ENCODE measurements at regions not wholly inside any gene's neighbourhood (a gene's known extent, or its start where the extent isn't known, plus 50 kb on each side); places are given as distances from the start of the nearest gene placed in this dataset.
A peak's percentile ranks its signal among the peaks of the same experiment; 100 is the strongest.

DNA sequence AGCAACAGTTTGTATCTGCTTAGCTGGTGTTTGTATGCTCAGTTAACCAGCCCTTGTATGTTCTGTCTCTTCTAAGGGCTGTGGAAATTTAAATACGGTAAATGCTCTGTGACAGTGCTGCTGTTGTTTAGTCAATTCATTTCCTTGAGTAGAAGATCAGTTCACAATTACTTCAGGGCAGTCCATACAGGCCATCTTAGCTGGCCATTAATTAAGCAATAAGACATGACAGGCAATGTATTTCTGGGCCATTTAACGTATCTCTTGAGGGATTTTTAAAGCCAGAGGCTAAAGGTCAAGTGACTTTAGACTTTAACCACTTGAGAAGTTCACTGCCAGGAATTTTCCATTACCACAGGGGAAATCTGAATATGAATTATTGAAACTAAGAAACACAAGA, 351.8 kb downstream of the ZIC1 start:
- no peak for DNase-seq

DNA sequence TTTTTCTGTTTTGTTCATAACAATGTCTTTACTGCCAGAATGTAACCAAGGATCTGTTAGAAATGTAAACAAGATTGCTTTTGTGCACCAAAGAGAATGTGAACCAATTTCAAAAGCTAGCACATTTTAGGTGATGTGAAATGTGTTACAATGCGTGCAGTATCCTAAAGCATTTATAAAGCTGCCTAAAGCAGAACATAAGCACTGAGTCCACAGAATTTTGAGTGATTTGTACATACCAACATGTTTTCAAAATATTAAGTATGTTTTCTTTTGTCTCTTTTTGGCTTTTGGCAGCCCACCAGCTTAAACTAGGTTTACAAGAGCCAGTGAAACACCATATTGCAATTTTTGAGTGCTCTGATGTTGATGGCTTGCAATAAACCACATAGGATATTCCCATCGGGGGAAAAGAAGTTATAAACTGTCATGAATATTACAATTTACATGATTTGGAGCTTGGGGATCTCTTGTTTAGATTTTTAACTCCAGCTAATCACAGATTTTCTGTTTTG, 364.0 kb downstream of the ZIC1 start:
- peak; percentile 2 for DNase-seq

DNA sequence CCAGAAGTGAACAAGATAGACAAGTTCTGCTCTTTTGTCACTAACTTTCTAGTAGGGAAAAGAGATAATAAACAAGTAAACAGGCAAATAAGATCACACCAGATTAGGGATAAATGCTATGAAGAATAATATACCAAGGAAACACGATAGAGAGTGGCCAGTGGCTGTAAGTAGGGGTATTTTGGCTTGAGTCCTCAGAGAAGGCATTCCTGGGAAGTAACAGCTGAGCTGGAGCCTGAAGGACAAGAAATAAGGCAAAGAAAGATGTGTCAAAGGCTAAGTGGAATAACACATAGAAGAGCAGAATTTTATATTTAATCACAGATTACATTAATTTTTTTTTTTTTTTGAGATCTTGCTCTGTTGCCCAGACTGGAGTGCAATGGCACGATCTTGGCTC, 366.2 kb downstream of the ZIC1 start:
- no peak for DNase-seq

DNA sequence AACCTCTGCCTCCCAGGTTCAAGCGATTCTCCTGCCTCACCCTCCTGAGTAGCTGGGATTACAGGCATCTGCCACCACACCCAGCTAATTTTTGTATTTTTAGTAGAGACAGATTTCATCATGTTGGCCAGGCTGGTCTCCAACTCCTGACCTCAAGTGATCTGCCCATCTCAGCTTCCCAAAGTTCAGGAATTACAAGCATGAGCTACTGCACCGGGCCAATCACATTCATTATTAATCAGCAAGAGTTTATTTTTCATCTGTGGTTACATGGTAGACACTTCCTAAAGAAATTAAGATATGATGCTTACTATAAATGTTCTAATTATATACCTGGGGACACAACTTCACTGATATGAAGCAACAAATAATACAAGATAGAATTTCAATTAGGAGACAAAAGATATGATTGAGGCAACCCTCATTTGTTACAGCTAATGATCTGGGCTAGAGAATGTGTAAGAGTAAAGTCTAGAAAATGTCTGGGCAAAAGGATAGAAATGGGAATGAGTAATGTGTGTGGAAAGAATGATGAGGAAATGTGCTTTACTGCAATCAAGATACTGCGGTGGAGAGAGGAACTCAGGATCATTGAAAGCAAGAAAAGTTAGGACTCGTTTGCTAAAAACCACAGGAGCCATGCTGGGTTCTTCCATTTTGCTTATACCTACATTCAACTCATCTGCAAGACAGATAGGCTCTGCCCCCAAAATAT, 366.8 kb downstream of the ZIC1 start:
- peak; percentile 6 for DNase-seq

DNA sequence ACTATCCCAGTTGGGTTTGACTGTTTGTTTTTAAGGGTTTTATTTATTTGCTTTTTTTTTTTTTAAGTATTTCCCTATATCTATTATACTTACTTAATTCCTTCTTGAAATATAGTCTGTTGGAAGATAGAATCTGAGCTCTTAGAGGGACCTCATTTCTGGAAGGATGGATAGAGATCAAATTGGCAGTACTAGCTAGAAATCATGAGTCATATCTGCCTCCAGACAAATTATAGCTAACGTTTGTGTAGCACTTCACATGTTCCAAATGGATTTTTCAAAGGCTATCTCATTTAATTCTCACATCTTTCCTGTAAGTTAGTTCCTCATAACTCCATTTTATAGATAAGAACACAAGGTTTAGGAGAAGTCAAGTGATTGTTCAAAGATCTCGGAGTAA, 384.7 kb downstream of the ZIC1 start:
- DNase-seq, result peak; percentile 5

DNA sequence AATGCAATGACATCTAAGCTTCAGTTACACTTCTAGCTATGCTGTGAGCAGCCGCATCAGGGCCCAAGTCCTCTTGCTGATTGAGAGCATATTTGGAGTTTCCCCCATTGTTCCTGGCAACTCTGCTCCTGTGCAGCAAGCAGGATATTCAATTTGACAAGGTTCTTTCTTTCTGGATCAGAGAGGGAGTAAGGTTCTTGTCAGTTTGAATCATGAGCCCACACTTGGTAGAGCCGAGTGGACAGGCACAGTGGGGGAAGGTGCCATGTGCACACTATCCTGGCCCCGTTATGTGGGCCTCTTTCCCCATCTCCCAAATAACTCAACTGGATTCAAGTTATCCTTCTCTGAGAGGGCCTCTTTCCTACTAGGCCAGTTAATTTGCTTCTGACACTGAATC, 385.4 kb downstream of the ZIC1 start:
- DNase-seq, result no peak

DNA sequence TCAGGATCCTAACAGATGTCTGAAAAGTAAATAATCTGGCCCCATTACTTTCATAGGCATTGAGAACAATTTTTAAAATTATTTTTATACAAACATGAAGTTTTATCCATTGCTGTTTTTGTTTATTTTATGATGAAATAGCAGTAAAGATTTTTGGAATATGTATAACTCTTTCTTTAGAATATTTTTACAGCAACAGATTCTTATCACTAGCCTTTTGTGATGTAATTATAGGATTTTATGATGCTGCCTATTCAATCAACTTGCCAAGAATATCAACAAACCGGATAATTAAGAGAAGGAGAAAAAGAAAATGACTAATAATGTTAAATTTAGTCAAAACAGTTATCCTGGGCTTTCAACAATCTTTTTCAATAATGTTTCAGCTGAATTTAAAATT, 386.3 kb downstream of the ZIC1 start:
- no peak for DNase-seq

DNA sequence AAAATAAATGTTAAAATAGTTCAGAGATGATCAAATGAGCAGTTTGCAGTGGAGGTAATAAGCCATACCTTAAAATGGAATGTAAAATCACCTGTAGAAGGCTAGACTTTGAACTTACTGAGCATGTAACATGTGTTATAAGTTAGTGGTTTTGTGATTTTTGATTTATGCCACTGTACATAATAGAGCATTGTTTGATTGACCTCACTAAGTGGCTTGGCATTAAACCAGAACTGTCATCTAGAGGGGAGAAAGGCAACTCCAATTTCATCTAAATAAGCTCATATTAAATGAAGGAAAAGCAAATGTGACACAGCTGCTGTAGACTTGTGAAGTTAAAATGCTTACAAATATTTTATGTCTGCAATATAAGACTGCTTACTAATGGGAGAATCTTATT, 387.9 kb downstream of the ZIC1 start:
- no peak for DNase-seq

DNA sequence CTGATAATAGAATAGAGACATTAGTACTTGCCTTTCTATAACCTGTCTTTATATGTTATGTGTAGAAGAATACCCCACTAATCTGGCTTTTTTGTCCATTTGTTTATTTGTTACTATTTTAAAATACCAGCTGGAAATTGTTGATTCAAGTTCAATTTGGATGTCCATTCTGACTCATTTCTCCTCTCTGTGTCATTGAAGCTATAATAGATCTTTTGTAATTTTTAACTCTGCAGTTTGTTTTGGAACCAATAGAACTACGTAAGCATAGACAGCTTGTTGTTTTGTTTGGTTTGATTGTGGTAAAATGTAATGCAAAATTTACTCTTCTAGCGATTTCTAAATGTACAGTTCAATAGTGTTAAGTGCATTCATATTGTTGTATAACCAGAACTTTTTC, 390.4 kb downstream of the ZIC1 start:
- no peak for DNase-seq

DNA sequence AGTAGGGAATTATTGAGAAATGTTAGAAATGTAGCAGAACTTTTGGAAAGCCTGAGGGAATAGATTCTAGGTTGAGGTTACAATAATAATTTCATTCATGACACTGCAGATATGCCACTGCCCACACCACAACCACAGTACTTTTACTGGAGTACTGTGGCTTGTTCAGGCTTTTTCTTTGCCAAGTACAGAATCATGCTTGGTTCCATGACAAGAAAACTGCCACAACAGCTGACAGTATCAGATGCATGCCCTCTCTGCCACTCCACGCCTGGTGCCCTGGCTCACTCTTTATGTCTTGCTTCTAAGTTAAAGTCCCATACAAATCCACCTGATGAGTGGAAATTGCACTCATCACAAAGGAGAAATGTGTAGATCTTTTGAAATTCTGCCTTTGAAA, 398.6 kb downstream of the ZIC1 start:
- DNase-seq, result no peak

DNA sequence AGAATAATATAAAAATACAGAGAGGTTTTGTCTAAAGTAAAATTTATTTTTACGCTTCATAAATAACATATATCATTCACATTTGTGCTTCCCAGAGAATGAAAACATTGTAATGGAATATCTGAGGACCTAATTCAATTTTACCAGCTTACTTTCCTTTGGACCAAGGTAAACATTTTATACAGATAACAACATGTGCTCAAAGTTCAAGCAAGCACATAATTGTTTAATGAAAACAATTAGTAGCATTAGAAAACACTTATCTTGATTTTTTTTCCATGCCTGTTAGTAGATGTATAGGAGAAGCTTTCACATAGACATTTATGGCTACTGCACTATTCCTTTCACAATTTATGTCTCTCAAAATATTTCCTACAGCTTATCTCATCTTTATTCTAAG, 400.0 kb downstream of the ZIC1 start:
- no peak for DNase-seq

DNA sequence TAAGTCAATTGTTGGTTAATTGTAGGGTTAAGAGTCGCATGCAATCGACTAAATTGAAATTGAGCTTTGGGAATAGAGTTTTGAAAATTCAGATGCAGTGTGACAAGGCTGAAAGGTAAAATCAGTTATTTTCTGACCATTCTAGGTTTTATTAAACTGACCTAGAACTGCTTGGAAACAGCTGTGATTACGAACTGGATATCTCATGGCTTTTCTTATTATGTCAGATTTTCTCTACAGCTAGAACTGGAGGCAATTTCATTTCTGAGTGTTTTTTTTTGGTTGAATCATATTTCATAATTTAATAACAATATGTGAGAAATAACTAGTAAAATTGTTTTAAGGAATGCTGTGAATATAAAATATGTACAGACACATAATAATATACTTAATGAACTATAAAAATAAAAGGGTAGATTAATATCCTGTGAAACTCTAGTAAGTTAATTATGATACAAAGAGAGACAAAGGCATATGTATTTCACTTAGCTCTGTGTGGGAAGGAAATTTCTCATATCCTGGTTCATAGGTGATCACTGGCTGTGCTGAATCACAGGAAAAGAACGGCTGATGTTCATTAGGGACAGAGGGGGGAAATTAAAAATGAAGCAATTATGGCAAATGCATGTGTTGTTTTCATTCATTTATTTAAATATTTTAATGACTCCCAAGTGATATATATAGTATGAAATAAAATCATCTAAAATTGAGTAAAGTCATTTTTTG, 403.2 kb downstream of the ZIC1 start:
- no peak for DNase-seq

DNA sequence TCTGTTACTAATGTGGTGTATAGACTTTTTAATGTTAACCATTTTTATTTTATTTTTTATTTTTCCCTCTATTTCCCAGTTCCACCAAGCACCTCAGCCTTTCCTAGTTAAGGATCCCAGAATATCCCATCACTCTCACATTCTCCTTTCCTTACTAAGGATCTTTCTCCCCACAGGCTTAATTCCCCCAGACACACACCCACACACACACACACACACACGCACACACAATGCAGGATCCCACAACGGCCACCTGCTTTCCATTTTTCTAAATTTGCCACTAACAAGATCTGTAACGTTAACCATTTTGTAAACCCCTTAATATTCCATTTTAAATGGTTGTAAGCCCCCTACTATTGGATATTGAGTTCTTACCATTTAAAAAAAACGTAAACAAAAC, 404.1 kb downstream of the ZIC1 start:
- DNase-seq, result no peak

DNA sequence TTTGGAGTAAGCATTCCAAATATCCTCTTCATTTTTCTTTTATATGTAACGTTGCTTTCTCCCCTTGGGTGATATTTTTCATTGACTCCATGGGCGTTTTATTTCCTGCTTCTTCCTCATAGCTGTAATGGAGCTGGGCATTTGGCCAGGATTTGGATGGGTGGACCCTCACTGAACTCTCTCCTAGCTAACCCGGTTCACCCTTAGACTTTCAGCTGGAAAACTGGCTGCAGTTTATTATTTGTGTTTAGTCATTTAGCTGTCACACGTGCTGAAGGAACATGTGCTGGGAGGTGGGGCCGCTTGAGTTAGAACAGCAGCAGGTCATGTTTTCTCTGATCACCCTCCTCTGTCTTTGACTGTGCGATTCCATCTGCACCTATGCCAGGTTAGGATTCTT, 407.6 kb downstream of the ZIC1 start:
- DNase-seq, result peak; percentile 31

DNA sequence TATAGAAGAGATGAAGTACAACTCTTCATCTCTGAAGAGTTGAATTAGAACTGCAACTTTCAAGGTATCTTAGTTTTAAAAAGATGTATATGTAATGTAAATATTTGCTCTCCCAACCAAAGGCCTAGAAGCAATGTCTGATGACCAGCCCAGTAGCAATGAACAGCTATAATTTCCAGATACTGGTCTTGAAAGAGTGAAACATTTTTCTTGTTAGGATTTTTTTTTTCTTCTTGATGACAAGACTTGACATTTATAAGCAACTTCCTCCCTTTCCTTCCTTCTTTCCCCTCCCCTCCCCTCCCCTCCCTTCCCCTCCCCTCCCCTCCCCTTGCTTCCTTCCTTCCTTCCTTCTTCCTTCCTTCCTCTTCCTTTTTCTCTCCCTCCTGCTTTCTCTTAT, 423.4 kb downstream of the ZIC1 start:
- no peak for DNase-seq

DNA sequence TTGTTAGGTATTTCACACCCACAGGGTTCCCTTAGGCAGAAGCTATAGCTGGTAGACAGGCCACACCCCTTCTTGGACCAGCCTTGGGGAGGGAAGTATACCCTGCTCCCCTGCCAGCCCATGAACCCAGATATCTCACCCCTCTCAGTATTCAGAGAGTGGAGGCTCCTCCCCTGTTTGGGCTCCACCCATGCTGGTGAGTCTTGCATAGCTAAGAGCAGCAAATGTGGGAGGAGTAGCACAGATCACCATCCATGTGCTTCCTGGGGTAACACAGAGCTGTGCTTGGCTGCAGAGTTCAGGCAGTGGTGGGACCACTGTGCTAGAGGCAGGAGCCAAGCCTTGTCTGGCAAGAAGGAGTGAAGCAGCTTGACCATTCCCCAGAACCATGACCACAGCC, 427.2 kb downstream of the ZIC1 start:
- no peak for DNase-seq

DNA sequence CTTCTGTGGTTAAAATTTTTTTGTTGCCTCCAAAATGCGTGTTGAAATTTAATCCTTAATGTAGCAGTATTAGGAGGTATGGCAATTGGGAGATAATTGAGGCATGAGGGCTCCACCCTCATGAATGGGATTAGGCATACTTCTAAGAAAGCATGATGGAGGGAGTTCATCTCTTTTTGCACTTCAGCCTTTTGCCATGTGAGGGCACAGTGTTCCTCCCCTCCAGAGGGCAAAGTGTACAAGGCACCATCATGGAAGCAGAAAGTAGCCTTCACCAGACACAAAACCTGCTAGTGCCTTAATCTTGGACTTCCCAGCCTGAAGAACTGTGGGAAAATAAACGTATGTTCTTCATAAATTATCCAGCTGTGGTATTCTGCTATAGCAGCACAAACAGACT, 429.5 kb downstream of the ZIC1 start:
- DNase-seq, result peak; percentile 11

DNA sequence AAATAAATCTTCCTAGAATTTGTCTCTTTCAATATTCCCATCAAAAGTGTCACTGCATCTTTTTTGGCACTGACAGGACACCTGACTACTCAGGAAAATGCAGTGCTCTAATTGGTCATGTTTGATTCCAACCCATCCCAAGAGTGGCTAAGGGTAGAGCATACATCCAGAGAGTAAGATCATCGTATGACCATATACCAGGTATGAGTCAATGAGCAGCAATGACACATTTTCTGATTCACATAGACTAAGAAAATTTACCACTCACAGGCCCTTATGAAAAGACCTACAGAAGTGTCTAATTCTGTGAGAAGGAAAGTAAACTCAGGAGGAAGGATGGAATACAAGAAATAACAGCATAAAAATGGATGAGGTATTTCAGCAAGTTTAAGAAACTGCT, 434.2 kb downstream of the ZIC1 start:
- peak; percentile 10 for DNase-seq

DNA sequence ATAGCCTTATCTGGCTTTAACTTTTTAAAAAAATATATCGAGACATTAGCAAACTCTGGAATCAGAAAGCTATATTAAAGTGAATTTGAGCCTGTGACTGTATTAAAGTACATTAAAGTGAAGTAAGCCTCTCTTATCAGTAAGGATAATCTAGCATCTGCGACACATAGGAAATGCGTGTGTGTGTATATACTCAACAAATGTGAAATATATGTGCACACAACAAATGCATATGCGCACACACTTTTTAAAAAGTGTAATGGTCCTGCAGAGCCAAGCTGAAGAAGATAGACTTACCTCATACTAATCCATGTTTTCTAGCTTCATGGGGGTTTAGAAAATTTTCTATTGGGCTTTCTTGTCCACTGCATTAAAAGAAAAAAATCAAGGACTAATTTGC, 437.1 kb downstream of the ZIC1 start:
- DNase-seq, result no peak

DNA sequence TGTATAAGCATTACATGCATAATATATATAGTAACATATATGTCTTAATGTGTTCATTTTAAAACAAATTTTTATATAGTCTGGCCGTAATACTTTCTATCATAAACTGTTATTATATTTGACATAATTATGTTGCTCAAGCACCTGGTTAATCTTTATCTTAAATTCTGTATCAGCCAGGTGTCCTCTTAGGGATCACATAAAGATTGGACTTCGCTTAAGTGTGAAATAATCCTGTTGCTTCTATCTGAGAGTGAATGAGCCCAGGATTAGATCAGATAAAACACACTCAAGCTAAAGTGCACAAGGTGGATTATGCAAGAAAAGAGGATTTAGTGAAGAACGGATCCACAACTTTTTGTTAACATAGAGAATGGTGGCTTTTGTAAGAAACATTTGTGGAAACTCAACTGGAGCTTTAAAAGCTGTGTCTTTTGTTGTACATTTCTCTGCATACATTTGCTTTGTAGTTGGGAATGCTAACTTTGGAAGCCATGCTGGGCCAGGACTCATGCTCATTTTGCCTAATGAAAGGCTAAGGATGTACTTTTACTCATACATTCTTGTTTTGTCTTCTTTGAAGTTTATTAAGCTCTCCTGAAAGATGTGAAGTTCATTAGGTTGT, 437.8 kb downstream of the ZIC1 start:
- no peak for DNase-seq

DNA sequence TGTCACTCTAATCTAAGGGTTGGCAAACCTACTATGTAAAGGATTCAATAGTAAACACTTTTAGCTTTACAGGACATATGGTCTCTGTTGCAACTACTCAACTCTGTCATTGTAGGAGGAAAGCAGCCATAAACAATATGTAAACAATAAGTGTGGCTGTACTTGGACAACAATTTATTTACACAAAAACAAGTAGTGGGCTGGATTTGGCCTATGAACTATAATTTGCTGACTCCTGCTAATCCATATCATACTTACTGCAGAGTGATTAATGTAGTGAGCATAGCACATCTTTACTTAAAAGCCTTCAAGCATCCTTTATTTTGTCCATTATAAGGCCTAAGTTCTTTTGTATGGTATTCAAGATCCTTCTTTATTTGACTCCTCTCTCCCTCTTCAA, 441.9 kb downstream of the ZIC1 start:
- DNase-seq, result no peak

DNA sequence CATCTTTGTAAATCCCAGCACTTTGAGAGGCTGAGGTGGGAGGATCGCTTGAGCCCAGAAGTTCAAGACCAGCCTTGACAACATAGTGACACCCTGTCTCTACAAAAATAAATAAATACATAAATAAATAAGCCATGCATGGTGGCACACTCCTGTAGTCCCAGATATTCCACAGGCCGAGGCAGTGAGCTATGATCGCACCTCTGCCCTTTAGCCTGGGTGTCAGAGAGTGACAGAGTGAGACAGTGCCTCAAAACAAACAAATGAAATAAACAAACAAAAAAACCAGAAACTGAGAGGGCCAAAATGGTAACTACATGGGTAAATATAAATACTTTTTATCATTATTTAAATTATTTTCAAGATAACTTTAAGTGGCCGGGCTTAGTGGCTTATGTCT, 445.4 kb downstream of the ZIC1 start:
- no peak for DNase-seq

DNA sequence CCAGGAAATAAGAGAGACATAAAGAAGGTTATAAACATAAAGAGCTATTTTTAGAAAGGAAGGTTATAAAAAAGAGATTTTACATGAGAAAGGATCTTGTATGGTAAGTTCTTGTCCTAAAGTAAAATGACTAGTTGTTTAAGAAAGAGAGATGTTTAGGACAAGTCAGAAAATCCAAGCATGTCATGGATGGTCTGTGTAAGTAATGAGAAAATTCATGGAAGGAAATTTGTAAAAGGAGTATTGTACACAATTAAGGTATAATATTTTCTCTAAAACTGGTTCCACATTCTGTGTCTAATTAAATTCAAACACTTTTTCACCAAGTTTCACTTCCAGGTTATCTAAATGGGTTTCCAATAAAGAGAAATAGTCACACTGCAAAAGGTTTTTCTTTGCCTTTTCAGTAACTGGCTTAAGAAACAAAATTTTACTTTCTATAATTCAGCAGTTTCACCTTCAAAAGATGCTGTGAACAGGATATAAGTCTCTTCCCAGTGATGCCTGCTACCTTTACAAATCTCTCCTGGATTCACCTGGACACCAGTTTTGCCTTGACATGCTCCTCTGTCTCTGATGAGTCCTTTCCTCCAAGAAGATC, 455.7 kb downstream of the ZIC1 start:
- DNase-seq, result no peak

DNA sequence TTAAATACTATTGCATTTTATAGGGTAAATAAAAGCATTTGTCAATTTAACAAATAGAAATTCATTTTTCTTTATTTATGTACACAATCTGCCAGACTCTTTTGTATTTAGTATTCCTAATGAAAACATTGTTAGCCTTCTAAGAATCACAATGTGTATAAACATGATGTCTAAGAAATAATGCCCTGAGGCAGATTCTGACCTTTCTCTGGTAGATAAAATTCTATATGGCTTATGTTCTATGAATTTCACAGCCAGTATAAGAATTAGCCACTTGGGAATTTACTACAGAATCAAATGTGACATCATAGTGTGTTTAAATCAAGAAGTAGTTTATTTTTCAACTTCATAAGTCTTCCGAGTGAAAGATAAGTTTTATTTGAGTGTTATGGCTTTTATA, 457.4 kb downstream of the ZIC1 start:
- no peak for DNase-seq

Measured in EL (cell line).